Muscle layer of duodenum (tissue), 2 donors: ENCODE measurements at regions not wholly inside any gene's neighbourhood (a gene's known extent, or its start where the extent isn't known, plus 50 kb on each side); places are given as distances from the start of the nearest gene placed in this dataset.

ENCODE experiments used
- H3K27ac ChIP-seq: one replicate; pipeline ENCODE4 v1.7.0; 2013; ENCODE audit warnings: mild to moderate bottlenecking, low read length
- H3K27me3 ChIP-seq: one replicate; pipeline ENCODE4 v1.7.0; 2013; ENCODE audit warnings: low read depth, mild to moderate bottlenecking, control low read depth, low read length
- H3K36me3 ChIP-seq, 2 donors: one replicate each; pipeline ENCODE4 v1.7.0; 2013; ENCODE audit warnings: low read length in 2 of 2, control low read depth in 1 of 2, mild to moderate bottlenecking in 1 of 2; ENCODE audit not compliant: insufficient read depth in 2 of 2, control insufficient read depth in 1 of 2
- H3K4me1 ChIP-seq, 2 donors: one replicate each; pipeline ENCODE4 v1.7.0; 2013; ENCODE audit warnings: low read length in 2 of 2, mild to moderate bottlenecking in 2 of 2, control low read depth in 1 of 2, moderate library complexity in 1 of 2; ENCODE audit not compliant: insufficient read depth in 2 of 2, control insufficient read depth in 1 of 2
- H3K4me3 ChIP-seq, 2 donors: one replicate each; pipeline ENCODE4 v1.7.0; 2013; ENCODE audit warnings: low read length in 2 of 2, low read depth in 1 of 2, mild to moderate bottlenecking in 1 of 2
- H3K9me3 ChIP-seq, 2 donors: one replicate each; pipeline ENCODE4 v1.7.0; 2013; ENCODE audit warnings: low read length in 2 of 2, control low read depth in 1 of 2, mild to moderate bottlenecking in 1 of 2; ENCODE audit not compliant: control insufficient read depth in 1 of 2
- donor health status: healthy.

DNA sequence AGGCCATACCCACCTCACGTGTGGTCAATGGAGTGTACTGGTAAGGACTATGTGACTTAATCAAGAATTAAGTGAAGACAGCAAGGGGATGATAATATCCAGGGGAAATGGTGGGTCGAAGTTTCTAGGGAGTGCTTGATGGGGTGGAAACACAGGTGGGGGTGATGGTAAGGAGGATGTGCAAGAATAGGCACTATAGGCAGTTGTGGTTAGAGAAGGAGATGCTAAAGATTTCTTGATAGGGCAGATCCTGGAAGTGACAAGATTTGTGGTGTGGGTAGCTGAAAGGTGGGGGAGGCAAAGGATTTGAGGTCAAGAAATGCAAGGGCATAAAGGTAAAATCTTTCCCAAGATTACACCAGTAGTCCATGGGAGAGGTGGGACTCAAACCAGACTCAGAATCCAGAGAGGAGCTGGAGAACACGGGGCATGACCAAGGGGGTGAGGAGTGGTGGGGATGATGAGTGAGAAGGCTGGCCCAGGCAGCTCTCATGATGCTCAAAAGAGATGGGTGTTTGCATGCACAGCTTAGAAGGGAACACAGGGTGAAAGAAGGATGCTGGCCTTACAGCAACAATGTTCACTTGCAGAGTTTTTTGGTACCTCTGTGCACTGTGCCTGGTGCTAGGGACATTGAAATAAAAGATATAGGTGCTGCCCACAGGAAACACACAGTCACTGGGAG lies 78.4 kb downstream of the CCR1 start:
- H3K4me1 ChIP-seq: no peaks in the 10 kb centered on the region
- no peaks in the 10 kb centered on the region for H3K36me3 ChIP-seq
- H3K4me3 ChIP-seq: no peak overlapping the region
- no peaks in the 10 kb centered on the region for H3K9me3 ChIP-seq
- H3K27me3 ChIP-seq: no peaks in the 10 kb centered on the region
- no peak overlapping the region for H3K27ac ChIP-seq

DNA sequence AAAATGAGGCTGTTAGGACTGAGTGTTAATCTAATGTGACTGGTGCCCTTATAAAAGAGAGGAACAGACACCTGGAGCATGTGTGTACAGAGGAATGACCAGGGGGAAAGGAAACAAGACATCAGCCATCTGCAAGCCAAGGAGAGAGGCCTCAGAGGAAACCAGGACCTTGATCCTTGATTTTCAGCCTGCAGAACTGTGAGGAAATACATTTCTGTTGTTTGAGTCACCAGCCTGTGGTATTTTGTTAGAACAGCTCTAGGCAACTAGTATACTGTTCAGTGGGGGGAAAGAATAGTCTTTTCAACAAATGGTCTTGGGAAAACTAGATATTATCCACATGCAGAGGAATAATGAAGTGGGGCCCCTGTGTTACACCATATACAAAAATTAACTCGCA lies 80.6 kb downstream of the CCR1 start:
- Histone ChIP-seq H3K4me1 (no peaks in the 10 kb centered on the region), H3K27me3 (no peaks in the 10 kb centered on the region), H3K4me3 (no peak overlapping the region), H3K9me3 (no peaks in the 10 kb centered on the region), H3K36me3 (no peaks in the 10 kb centered on the region), H3K27ac (peak overlapping the region; percentile 33)

DNA sequence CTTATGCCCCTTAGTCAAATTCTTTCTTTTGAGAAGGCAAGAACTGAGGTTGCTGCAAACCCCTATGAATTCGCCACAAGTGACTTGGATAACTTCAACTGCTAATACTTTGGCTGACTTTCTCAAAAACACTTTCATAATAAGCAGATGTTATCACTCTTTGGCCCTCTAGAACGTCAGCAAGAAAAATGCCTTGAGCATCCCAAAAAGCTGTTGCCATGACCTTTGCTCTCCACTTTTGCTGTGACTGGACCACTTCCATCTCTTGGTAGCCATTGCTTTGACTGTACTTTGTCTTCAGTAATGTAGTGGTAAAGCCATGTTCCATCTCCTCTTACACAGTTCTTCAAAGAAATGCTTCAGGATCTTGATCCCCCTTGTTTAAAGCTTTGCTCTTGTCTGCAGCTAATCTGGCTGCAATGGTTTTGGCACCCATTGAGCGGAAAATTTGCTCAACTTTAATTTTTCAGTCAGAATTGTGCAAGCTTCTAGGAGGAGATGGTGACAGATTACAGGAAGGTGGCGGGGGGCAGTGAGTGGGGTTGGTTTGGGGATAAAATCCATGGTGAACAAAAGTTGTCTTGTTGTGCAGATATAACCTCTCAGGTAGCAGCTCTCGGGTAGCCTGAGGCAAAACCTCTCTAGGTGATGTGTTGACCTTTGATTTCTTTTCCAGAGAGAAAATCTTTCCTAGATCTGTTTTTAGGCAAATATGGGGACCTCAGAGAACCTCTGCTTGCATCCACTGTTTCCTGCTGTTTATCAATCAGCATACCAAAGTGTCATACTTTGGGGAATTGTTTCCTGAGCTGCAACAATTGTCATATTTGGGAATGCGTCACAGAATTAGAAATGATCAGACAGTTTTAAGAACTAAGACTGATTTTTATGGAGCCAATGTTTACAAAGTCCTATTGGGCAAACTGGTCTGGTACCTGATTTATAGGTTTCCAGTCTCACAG lies 83.6 kb downstream of the CCR1 start:
- Histone ChIP-seq H3K27me3 (no peaks in the 10 kb centered on the region), H3K9me3 (no peaks in the 10 kb centered on the region), H3K27ac (peak overlapping the region; percentile 6), H3K36me3 (no peaks in the 10 kb centered on the region), H3K4me3 (no peak overlapping the region), H3K4me1 (no peaks in the 10 kb centered on the region)

DNA sequence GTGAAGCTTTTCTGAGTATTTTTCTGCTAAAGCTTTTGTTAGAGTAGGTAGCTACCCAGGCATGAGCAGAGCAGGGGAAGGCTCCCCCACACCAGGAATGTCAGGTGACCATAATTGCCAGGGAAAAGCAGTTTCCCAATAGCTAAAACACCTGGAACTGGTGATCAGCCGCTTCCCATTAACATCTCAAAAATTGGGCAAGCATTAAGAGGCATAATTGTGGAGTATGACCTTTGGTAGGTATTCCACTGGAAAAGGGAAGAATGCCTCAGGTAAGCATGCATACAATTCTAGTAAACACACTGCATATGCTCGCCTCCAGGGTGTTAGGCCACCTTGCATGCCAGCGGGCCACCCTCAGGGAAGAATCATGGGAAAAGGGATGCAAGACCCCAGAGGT lies 84.5 kb downstream of the CCR1 start:
- H3K27me3 ChIP-seq: no peaks in the 10 kb centered on the region
- no peaks in the 10 kb centered on the region for H3K9me3 ChIP-seq
- H3K27ac ChIP-seq: no peak overlapping the region
- H3K36me3 ChIP-seq: no peaks in the 10 kb centered on the region
- no peaks in the 10 kb centered on the region for H3K4me1 ChIP-seq
- no peak overlapping the region for H3K4me3 ChIP-seq

DNA sequence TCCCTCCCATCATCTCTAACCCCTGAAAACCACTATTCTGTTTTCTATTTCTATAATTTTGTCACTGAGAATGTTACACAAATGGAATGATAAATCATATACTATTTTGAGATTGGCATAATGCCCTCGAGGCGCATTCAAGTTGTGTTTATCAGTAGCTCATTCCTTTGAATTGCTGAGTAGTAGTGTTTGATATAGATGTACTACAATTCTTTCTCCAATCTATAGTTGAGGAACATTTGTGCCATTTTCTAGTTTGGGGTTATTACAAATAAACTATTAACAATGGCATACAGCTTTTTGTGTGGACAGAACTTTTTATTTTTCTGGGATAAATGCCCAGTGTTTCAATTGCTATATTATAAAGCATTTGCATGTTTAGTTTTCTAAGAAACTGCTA lies 86.0 kb downstream of the CCR1 start:
- Histone ChIP-seq H3K36me3 (no peaks in the 10 kb centered on the region), H3K4me1 (no peaks in the 10 kb centered on the region), H3K27me3 (no peaks in the 10 kb centered on the region), H3K27ac (no peak overlapping the region), H3K9me3 (no peaks in the 10 kb centered on the region), H3K4me3 (no peak overlapping the region)

DNA sequence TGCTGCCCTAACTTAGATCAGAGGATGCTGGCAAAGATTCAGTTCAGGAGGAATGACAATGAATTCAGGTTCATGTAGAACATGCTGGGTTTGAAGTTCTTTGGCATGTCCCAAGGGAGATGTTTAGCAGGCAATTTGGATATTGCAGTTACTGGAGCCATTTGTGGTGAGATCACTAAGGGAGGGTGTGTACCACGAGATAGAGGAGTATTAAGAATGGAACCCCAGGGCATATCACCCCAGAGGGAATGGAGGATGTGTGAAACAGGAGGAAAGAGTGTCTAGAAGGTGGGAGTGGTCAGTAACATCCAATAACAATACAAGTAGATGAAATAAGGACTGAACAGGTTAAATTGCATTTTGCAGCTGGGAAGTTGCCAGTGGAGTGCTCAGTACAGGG lies 87.1 kb downstream of the CCR1 start:
- Histone ChIP-seq H3K27ac (no peak overlapping the region), H3K36me3 (no peaks in the 10 kb centered on the region), H3K4me1 (no peaks in the 10 kb centered on the region), H3K9me3 (no peaks in the 10 kb centered on the region), H3K4me3 (no peak overlapping the region), H3K27me3 (no peaks in the 10 kb centered on the region)

DNA sequence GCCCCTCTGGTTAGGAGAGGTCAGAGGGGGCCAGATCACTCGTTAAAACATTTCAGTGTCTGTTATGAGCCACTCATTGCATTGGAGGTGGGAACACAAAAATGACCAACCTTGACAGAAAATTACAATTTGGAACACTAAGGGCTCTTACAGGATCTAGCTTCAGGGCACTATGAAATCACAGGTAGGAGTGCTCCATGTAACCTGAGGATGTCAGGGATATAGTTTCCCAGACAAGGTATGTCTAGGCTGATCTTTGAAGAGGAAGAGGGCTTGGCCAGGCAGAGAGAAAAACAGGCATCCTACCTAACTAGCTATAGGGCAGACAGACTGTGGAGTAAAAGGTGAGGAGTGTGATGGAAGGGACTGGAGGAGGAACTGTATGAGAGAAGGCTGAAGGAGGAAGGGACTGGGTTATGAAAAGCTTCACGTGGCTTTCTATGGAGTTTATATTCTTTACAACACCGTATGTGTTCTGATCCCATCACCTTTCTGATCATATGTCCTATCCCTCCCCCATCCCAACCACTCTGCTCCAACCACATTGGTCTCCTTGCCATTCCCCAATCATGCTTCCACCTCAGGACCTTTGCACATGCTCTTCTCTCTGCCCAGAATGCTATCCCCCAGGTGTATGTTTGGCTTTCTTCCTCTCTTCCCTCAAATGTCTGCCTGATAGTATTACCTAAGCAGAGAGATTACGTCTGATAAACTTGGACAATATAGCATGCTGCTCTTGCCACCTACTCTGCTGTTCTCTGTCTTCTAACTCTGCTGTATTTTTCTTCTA lies 88.2 kb downstream of the CCR1 start:
- no peak overlapping the region for H3K4me3 ChIP-seq
- H3K9me3 ChIP-seq: no peaks in the 10 kb centered on the region

DNA sequence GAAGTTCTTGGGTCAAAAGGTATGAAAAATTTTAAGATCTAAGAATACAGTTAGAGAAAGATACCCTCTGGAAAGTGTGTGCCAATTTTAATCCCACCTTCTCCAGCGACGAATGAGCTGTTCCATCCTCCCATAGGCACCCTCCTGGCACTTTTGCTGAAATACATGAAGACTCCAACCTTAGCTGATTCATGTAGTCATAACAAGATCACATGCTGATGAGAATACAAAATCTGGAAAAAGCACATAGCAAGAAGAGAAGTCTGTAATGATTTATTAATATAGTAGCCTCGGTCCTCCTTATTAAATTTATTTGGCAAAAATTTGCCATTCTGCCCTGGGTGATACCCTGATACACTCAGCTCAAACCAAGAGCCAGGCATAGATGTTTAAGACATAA lies 88.9 kb downstream of the CCR1 start:
- Histone ChIP-seq H3K36me3 (no peaks in the 10 kb centered on the region), H3K27me3 (no peaks in the 10 kb centered on the region), H3K4me3 (no peak overlapping the region), H3K4me1 (no peaks in the 10 kb centered on the region), H3K27ac (no peak overlapping the region), H3K9me3 (no peaks in the 10 kb centered on the region)

More for the DNA sequence above, 88.2 kb downstream of the CCR1 start:
- no peaks in the 10 kb centered on the region for H3K36me3 ChIP-seq
- no peaks in the 10 kb centered on the region for H3K4me1 ChIP-seq
- no peaks in the 10 kb centered on the region for H3K27me3 ChIP-seq
- no peak overlapping the region for H3K27ac ChIP-seq

DNA sequence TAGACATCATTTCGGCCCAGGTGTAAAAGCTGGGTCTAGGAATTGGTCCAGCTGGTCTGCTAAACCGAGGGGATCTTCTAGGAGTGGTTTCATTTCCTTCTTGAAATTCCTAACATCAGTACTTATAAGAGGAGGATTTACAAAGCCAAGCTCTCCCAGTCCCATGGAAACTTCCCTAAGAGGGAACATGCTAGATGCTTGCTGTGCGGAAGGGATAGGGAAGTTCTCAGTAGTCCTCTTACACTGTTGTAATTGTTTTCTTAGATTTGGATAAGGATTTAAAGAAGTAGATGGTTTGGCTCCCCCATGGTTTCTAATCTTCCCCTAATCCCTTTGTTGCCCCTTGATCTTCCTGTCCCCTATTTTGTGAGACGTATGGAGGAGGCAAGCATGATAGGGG lies 89.7 kb upstream of the XCR1 start:
- H3K4me1 ChIP-seq: no peaks in the 10 kb centered on the region
- H3K9me3 ChIP-seq: no peaks in the 10 kb centered on the region
- H3K4me3 ChIP-seq: no peak overlapping the region
- no peaks in the 10 kb centered on the region for H3K36me3 ChIP-seq
- H3K27me3 ChIP-seq: no peaks in the 10 kb centered on the region
- H3K27ac ChIP-seq: no peak overlapping the region

DNA sequence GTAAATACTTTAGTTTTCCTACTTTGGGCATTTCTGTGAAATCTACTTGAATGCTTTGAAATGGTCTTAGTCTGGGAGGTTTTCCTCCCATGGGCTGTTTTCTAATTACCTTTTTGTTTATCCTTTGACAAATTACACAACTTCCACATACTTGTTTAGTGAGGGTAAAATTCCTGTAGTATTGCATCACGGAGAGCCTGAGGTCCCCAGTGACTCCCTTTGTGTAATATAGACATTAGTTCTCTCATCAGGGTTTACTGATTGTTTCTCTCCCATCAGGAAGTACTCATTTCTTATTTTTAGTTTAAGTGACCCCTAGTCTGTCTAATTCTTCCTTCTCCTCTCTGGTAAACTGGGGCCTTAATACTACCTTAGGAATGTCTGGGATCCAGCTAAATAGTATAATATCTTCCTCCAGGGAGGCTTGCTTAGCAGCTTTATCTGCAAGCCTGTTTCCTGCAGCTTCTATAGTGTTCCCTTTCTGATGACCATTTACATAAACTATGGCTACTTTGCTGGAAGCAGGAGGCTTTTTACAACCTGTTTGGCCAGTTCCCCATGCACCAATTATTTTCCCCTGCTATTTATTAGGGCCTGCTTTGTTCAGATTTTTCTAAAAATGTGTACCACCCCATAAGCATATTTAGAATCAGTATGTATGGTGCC lies 87.2 kb upstream of the XCR1 start:
- Histone ChIP-seq H3K36me3 (no peaks in the 10 kb centered on the region), H3K27me3 (no peaks in the 10 kb centered on the region), H3K4me1 (no peaks in the 10 kb centered on the region), H3K4me3 (no peak overlapping the region), H3K27ac (no peak overlapping the region), H3K9me3 (no peaks in the 10 kb centered on the region)

DNA sequence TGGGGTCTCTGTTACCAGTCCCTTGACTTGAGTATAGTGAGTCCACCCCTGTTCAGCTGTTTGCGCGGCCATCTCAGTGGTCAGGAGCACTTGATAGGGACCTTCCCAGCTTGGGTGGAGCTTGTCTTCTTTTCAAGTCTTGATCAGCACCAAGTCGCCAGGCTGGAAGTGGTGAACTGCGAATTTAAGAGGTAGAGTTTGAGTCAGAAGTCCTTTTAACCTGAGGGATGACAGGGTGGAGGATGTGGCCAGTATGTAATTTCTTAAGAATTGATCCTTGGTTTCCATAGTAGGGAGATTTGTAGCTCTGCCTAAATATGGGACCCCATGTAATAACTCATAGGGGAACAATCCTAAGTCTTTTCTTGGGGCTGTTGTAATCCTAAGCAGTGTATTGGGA lies 86.3 kb upstream of the XCR1 start:
- H3K4me3 ChIP-seq: no peak overlapping the region
- no peaks in the 10 kb centered on the region for H3K4me1 ChIP-seq
- no peaks in the 10 kb centered on the region for H3K9me3 ChIP-seq
- no peak overlapping the region for H3K27ac ChIP-seq
- H3K27me3 ChIP-seq: no peaks in the 10 kb centered on the region
- no peaks in the 10 kb centered on the region for H3K36me3 ChIP-seq
